ENCODE measurements at regions not wholly inside any gene's neighbourhood (a gene's known extent, or its start where the extent isn't known, plus 50 kb on each side); places are given as distances from the start of the nearest gene placed in this dataset.

- H3K4me3 ChIP-seq (ENCODE audit: low read depth, low read length), result no peak overlapping the region
- no peak for TF ChIP-seq CTCF (IDR thresholded peaks at IDR 0.05; ENCODE audit: borderline replicate concordance, insufficient read depth, low read depth, low read length)
These were observed 107.1 kb downstream of the UNC5CL start for GRCh38 chr6:40931931-40932330.

- no peak for TF ChIP-seq CTCF (IDR thresholded peaks at IDR 0.05; ENCODE audit: borderline replicate concordance, insufficient read depth, low read depth, low read length)
These were observed 108.5 kb downstream of the UNC5CL start for GRCh38 chr6:40930555-40930954.

GRCh38 chr6:40930045-40930444 lies 109.0 kb downstream of the UNC5CL start:
- TF ChIP-seq CTCF (IDR thresholded peaks at IDR 0.05; ENCODE audit: borderline replicate concordance, insufficient read depth, low read depth, low read length), result no peak

More at GRCh38 chr6:40930555-40930954, 108.5 kb downstream of the UNC5CL start:
- no peak overlapping the region for H3K4me3 ChIP-seq (ENCODE audit: low read depth, low read length)

GRCh38 chr6:40929176-40929575 lies 109.8 kb downstream of the UNC5CL start:
- H3K4me3 ChIP-seq (ENCODE audit: low read depth, low read length), result no peak overlapping the region
- TF ChIP-seq CTCF (IDR thresholded peaks at IDR 0.05; ENCODE audit: borderline replicate concordance, insufficient read depth, low read depth, low read length), result no peak

More at GRCh38 chr6:40930045-40930444, 109.0 kb downstream of the UNC5CL start:
- H3K4me3 ChIP-seq (ENCODE audit: low read depth, low read length), result no peak overlapping the region

- H3K4me3 ChIP-seq (ENCODE audit: low read depth, low read length), result no peak overlapping the region
- no peak for TF ChIP-seq CTCF (IDR thresholded peaks at IDR 0.05; ENCODE audit: borderline replicate concordance, insufficient read depth, low read depth, low read length)
These were observed 110.3 kb downstream of the UNC5CL start for GRCh38 chr6:40928763-40929162.

GRCh38 chr6:40928307-40928706 lies 110.7 kb downstream of the UNC5CL start:
- H3K4me3 ChIP-seq (ENCODE audit: low read depth, low read length), result no peak overlapping the region
- TF ChIP-seq CTCF (IDR thresholded peaks at IDR 0.05; ENCODE audit: borderline replicate concordance, insufficient read depth, low read depth, low read length), result no peak

- no peak for TF ChIP-seq CTCF (IDR thresholded peaks at IDR 0.05; ENCODE audit: borderline replicate concordance, insufficient read depth, low read depth, low read length)
These were observed 113.7 kb downstream of the UNC5CL start for GRCh38 chr6:40925341-40925740.

More at GRCh38 chr6:40925341-40925740, 113.7 kb downstream of the UNC5CL start:
- H3K4me3 ChIP-seq (ENCODE audit: low read depth, low read length), result no peak overlapping the region

All from GM12875 (cell line).